Caco-2 (cell line): ENCODE measurements at regions not wholly inside any gene's neighbourhood (a gene's known extent, or its start where the extent isn't known, plus 50 kb on each side); places are given as distances from the start of the nearest gene placed in this dataset.

Source experiments
- BruUV-seq: library from RNA; stranded (reverse); fragments of 400-500 nt; replicated peaks from 2 replicates; lab custom pipeline; 2021; lab: Mats Ljungman, UMichigan
- CTCF ChIA-PET: fragments of 300-600 bp; sonication (Branson Sonifier 250); formaldehyde crosslinking; loops from one replicate; lab custom pipeline; 2022; ENCODE audit warnings: antibody characterized with exemption; lab: Charles Lee
- POLR2A ChIA-PET: fragments of 300-600 bp; sonication (Branson Sonifier 250); formaldehyde crosslinking; loops from one replicate; lab custom pipeline; 2022; ENCODE audit warnings: antibody characterized with exemption; lab: Charles Lee
- DNase-seq, 2 experiments: peaks; one replicate each; pipeline versions ENCODE4 v3.0.0 to v3.0.0-alpha.2; 2020 to 2022
- H3K27me3 ChIP-seq: replicated peaks from 2 replicates; pipeline ENCODE4 v1.6.0; 2011; ENCODE audit warnings: low read length; ENCODE audit not compliant: control insufficient read depth, insufficient read depth
- H3K36me3 ChIP-seq: 2 replicates; pipeline ENCODE4 v1.5.1; 2011; ENCODE audit warnings: low read length; ENCODE audit not compliant: control insufficient read depth, insufficient read depth
- H3K4me1 ChIP-seq: fragments of 250-450 bp; sonication (Bioruptor Pico); 2 replicates; pipeline ENCODE4 v1.5.1; 2020; ENCODE audit warnings: mild to moderate bottlenecking
- H3K4me3 ChIP-seq: 2 replicates; pipeline ENCODE4 v1.5.1; 2011; ENCODE audit warnings: low read depth, mild to moderate bottlenecking, control low read depth, low read length
- H3K9me3 ChIP-seq: fragments of 250-450 bp; sonication (Bioruptor Pico); 2 replicates; pipeline ENCODE4 v1.5.1; 2020; ENCODE audit warnings: mild to moderate bottlenecking, moderate library complexity
- H3K27ac Mint-ChIP-seq: one replicate; pipeline ENCODE4 v1.8.0; 2022; ENCODE audit warnings: mixed read lengths; ENCODE audit not compliant: unreplicated experiment
- H3K27me3 Mint-ChIP-seq: one replicate; pipeline ENCODE4 v1.8.0; 2022; ENCODE audit warnings: mixed read lengths; ENCODE audit not compliant: insufficient read depth, unreplicated experiment
- H3K36me3 Mint-ChIP-seq: one replicate; pipeline ENCODE4 v1.8.0; 2022; ENCODE audit warnings: mild to moderate bottlenecking, mixed read lengths; ENCODE audit not compliant: insufficient read depth, unreplicated experiment
- H3K4me1 Mint-ChIP-seq: one replicate; pipeline ENCODE4 v1.8.0; 2022; ENCODE audit warnings: low read depth, mixed read lengths; ENCODE audit not compliant: unreplicated experiment
- H3K4me3 Mint-ChIP-seq: one replicate; pipeline ENCODE4 v1.8.0; 2022; ENCODE audit warnings: mild to moderate bottlenecking, moderate library complexity, mixed read lengths; ENCODE audit not compliant: unreplicated experiment
- H3K9me3 Mint-ChIP-seq: one replicate; pipeline ENCODE4 v1.8.0; 2022; ENCODE audit warnings: mixed read lengths; ENCODE audit not compliant: unreplicated experiment
- intact Hi-C: fragments of 100-400 bp; cut with micrococcal nuclease; formaldehyde crosslinking; loops from one replicate; pipeline ENCODE4 v1.10.0; 2022; ENCODE audit not compliant: unreplicated experiment
- TF ChIP-seq, protein P1 (sequence below), 2 experiments: fragments of 200-600 bp in 1 of 2; IDR thresholded peaks; 1 replicate in 1 of 2; 2 replicates in 1 of 2; pipeline versions ENCODE4 v1.5.1 to v1.8.0; 2011 to 2022; ENCODE audit warnings: antibody characterized with exemption in 1 of 2, control low read depth in 1 of 2, inconsistent platforms in 1 of 2, low read depth in 1 of 2, low read length in 1 of 2, mild to moderate bottlenecking in 1 of 2, moderate library complexity in 1 of 2; ENCODE audit not compliant: insufficient read depth in 1 of 2, severe bottlenecking in 1 of 2, unreplicated experiment in 1 of 2

DNA sequence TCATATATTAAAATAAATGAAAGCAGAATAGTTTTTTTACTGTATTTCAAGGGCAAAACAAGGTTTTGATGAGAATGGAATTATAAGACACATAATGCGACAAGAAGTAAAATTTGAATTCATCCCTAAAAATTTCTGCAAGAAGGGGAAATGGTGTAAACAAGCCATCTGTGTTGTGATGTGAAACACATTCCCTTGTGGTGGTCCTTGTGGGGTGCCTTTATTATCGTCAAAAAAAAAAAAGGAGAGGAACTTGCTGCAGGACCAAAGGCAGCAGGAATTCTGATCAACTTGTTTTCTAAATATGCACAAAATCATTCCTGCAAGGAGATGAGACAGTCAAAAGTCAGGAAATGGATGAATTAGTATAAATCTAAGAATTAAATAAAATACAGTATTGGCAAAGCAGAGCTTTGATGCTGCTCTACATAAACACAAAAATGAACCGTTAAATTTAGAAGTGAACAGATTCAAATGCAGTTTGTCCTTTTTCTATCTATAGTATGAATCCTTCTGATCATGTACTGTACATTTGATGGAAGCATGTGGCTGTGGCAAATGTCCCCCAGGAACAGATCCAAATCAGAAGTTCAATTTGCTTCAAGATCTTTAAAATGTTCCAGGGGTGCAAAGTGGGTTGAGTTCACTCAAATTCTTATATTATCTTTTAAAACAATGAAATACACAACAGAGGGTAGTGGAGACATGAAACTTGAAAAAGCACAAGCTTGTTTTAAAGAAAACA, 818.8 kb downstream of the PLCL1 start:
- no peaks in the 10 kb centered on the region for H3K36me3 Mint-ChIP-seq
- POLR2A ChIA-PET = no interaction called here
- H3K4me1 ChIP-seq = no peaks in the 10 kb centered on the region
- TF ChIP-seq, protein P1, sequence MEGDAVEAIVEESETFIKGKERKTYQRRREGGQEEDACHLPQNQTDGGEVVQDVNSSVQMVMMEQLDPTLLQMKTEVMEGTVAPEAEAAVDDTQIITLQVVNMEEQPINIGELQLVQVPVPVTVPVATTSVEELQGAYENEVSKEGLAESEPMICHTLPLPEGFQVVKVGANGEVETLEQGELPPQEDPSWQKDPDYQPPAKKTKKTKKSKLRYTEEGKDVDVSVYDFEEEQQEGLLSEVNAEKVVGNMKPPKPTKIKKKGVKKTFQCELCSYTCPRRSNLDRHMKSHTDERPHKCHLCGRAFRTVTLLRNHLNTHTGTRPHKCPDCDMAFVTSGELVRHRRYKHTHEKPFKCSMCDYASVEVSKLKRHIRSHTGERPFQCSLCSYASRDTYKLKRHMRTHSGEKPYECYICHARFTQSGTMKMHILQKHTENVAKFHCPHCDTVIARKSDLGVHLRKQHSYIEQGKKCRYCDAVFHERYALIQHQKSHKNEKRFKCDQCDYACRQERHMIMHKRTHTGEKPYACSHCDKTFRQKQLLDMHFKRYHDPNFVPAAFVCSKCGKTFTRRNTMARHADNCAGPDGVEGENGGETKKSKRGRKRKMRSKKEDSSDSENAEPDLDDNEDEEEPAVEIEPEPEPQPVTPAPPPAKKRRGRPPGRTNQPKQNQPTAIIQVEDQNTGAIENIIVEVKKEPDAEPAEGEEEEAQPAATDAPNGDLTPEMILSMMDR (IDR thresholded peaks at IDR 0.05; ENCODE audit: insufficient read depth in 1 of 2, low read depth in 1 of 2, low read length in 1 of 2, severe bottlenecking in 1 of 2, unreplicated experiment in 1 of 2) = no peak
- CTCF ChIA-PET = no interaction called here
- H3K4me3 ChIP-seq = no peak overlapping the region
- no peak for DNase-seq
- intact Hi-C loops = no loop called here
- no peaks in the 10 kb centered on the region for H3K27me3 ChIP-seq
- no peaks in the 10 kb centered on the region for H3K36me3 ChIP-seq
- no TSS peak for BruUV-seq
- H3K9me3 ChIP-seq = no peaks in the 10 kb centered on the region
- H3K27ac Mint-ChIP-seq = no peak overlapping the region
- no peak overlapping the region for H3K4me3 Mint-ChIP-seq
- no peaks in the 10 kb centered on the region for H3K27me3 Mint-ChIP-seq
- no peaks in the 10 kb centered on the region for H3K4me1 Mint-ChIP-seq
- no peaks in the 10 kb centered on the region for H3K9me3 Mint-ChIP-seq

DNA sequence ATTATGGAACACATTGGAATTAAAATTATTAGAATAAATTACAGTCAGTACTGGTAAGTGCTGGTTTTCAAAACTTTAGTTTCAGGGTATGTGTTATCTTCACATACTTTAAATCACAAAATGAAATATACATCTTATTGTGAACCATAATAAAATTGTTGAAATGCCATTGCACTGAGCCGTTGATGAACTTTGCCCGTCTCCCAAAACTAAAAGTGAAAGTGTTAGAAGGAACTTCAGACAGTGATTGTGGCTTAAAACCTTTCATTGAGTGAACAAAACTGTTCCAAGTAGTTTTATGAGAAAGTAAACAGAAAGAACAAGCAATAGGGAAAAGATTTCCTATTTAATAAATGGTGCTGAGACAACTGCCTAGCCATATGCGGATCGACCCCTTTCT, 811.6 kb downstream of the PLCL1 start:
- H3K4me1 Mint-ChIP-seq = no peaks in the 10 kb centered on the region
- peaks cover 5% of the 10 kb centered on the region for H3K27me3 Mint-ChIP-seq
- H3K27me3 ChIP-seq = no peaks in the 10 kb centered on the region
- no peak for DNase-seq
- no peaks in the 10 kb centered on the region for H3K36me3 ChIP-seq
- POLR2A ChIA-PET = no interaction called here
- no peaks in the 10 kb centered on the region for H3K9me3 ChIP-seq
- BruUV-seq = no TSS peak
- H3K4me1 ChIP-seq = no peaks in the 10 kb centered on the region
- H3K36me3 Mint-ChIP-seq = no peaks in the 10 kb centered on the region
- H3K27ac Mint-ChIP-seq = no peak overlapping the region
- no peaks in the 10 kb centered on the region for H3K9me3 Mint-ChIP-seq
- H3K4me3 ChIP-seq = no peak overlapping the region
- no peak overlapping the region for H3K4me3 Mint-ChIP-seq
- intact Hi-C loops = no loop called here
- TF ChIP-seq, protein P1 (IDR thresholded peaks at IDR 0.05; ENCODE audit: insufficient read depth in 1 of 2, low read depth in 1 of 2, low read length in 1 of 2, severe bottlenecking in 1 of 2, unreplicated experiment in 1 of 2) = no peak
- CTCF ChIA-PET = no interaction called here

DNA sequence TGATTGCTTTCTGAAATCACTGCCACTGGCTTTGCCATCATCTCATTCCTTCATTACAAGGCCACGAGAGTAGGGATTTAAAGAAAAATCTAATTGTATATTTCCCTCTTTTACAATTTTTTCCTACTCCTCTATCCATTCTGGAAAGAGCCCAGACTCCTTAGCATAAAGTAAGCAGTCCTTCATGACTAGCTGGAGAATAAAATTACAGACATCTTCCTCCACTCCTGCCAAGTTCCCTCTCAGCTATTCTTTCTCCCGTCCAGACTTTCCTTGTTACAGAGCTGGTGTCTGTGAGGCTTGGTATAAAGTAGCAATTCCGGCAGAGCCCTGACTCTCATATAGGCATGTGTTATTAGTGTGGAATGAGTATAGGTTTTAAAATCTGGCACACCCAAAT, 806.8 kb downstream of the PLCL1 start:
- Histone ChIP-seq H3K27me3 (no peaks in the 10 kb centered on the region), H3K9me3 (no peaks in the 10 kb centered on the region), H3K36me3 (no peaks in the 10 kb centered on the region), H3K4me1 (no peaks in the 10 kb centered on the region), H3K4me3 (no peak overlapping the region)
- POLR2A ChIA-PET = no interaction called here
- DNase-seq = no peak
- intact Hi-C loops = no loop called here
- Mint-ChIP-seq H3K36me3 (no peaks in the 10 kb centered on the region), H3K4me3 (no peak overlapping the region), H3K27ac (no peak overlapping the region), H3K9me3 (no peaks in the 10 kb centered on the region), H3K27me3 (peaks cover 3% of the 10 kb centered on the region), H3K4me1 (no peaks in the 10 kb centered on the region)
- CTCF ChIA-PET = no interaction called here
- BruUV-seq = no TSS peak
- TF ChIP-seq, protein P1 (IDR thresholded peaks at IDR 0.05; ENCODE audit: insufficient read depth in 1 of 2, low read depth in 1 of 2, low read length in 1 of 2, severe bottlenecking in 1 of 2, unreplicated experiment in 1 of 2) = no peak
